Stimulated activated naive B cell treated with anti-CD40 and anti-IgM and Interleukin-4, amounts not matched to agents 10 μg/mL and 1 μg/mL and 100 μg/mL, for 72 hours (primary cell): ENCODE measurements at regions not wholly inside any gene's neighbourhood (a gene's known extent, or its start where the extent isn't known, plus 50 kb on each side); places are given as distances from the start of the nearest gene placed in this dataset.
A peak's percentile ranks its signal among the peaks of the same experiment; 100 is the strongest.
"Not testable (repeated sequence)": the region's sequence is repeated elsewhere in the genome, so short reads cannot be mapped to it uniquely, and the experiment has no call there.

Experiments
- ATAC-seq, 2 donors: fragments of 150-1000 bp; cut with Tn5 transposase; replicated peaks; 2 replicates each; pipeline ENCODE4 v1.10.0; 2021; ENCODE audit warnings: moderate library complexity in 1 of 2
- DNase-seq: peaks from one replicate; pipeline ENCODE4 v3.0.0; 2021
- H3K27ac Mint-ChIP-seq: one replicate; pipeline ENCODE4 v1.8.0; 2022; ENCODE audit warnings: mild to moderate bottlenecking, mixed read lengths
- H3K27me3 Mint-ChIP-seq, 2 donors: one replicate each; pipeline ENCODE4 v1.8.0; 2022; ENCODE audit warnings: mixed read lengths in 2 of 2
- H3K36me3 Mint-ChIP-seq, 2 donors: one replicate each; pipeline ENCODE4 v1.8.0; 2022; ENCODE audit warnings: mixed read lengths in 2 of 2, mild to moderate bottlenecking in 1 of 2
- H3K4me1 Mint-ChIP-seq, 2 donors: one replicate each; pipeline ENCODE4 v1.8.0; 2022; ENCODE audit warnings: mixed read lengths in 2 of 2, mild to moderate bottlenecking in 1 of 2
- H3K4me3 Mint-ChIP-seq, 2 donors: one replicate each; pipeline ENCODE4 v1.8.0; 2022; ENCODE audit warnings: mild to moderate bottlenecking in 2 of 2, mixed read lengths in 2 of 2, moderate library complexity in 1 of 2
- H3K9me3 Mint-ChIP-seq, 2 donors: one replicate each; pipeline ENCODE4 v1.8.0; 2022; ENCODE audit warnings: mixed read lengths in 2 of 2, mild to moderate bottlenecking in 1 of 2

DNA sequence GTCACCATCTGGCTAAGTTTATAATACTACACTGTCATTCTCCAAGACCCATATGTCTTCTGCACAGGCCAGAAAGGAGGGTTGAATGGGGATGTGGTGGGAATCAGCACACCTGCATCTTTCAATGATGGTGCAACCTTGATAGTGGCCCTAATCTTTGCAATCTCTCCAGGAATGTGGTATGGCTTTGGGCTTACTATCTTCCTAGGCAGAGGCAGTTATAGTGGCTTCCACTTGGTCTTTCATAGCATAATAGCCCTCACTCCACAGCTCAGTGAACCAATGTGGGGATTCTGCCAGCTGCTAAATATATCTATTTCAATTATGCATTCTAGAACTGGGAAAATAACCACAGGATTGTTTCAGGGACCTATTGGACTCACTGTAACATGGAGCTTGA is 61.8 kb upstream of the ATP2B1 start:
- ATAC-seq (no peak), DNase-seq (no peak)
- H3K27me3 Mint-ChIP-seq: no peaks in the 10 kb centered on the region
- H3K36me3 Mint-ChIP-seq: peaks cover 0 to 4% of the 10 kb centered on the region in 2 donors
- no peak overlapping the region for H3K4me3 Mint-ChIP-seq
- no peak overlapping the region for H3K27ac Mint-ChIP-seq
- H3K9me3 Mint-ChIP-seq: peaks cover 2 to 4% of the 10 kb centered on the region in 2 donors
- peaks cover 10 to 18% of the 10 kb centered on the region in 2 donors for H3K4me1 Mint-ChIP-seq

DNA sequence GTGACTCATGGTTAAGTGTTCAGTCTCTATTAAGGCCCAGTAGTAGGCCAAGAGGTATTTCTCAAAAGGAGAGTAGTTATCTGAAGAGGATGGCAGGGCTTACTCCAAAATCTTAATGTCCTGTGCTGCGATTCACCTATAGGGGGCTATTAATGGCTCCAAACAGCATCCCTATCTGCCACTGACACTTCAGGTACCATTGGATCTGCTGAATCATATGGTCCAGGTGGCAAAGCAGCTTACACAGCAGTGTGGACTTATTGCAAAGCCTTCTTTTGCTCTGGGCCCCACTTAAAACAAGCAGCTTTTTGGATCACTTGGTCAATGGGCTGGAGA is 60.8 kb upstream of the ATP2B1 start:
- peaks cover 2 to 4% of the 10 kb centered on the region in 2 donors for H3K9me3 Mint-ChIP-seq
- no peak overlapping the region for H3K27ac Mint-ChIP-seq
- H3K36me3 Mint-ChIP-seq: peaks cover 0 to 9% of the 10 kb centered on the region in 2 donors
- DNase-seq (no peak), ATAC-seq (no peak)
- H3K4me1 Mint-ChIP-seq: peaks cover 12 to 18% of the 10 kb centered on the region in 2 donors
- H3K4me3 Mint-ChIP-seq: no peak overlapping the region
- H3K27me3 Mint-ChIP-seq: no peaks in the 10 kb centered on the region

DNA sequence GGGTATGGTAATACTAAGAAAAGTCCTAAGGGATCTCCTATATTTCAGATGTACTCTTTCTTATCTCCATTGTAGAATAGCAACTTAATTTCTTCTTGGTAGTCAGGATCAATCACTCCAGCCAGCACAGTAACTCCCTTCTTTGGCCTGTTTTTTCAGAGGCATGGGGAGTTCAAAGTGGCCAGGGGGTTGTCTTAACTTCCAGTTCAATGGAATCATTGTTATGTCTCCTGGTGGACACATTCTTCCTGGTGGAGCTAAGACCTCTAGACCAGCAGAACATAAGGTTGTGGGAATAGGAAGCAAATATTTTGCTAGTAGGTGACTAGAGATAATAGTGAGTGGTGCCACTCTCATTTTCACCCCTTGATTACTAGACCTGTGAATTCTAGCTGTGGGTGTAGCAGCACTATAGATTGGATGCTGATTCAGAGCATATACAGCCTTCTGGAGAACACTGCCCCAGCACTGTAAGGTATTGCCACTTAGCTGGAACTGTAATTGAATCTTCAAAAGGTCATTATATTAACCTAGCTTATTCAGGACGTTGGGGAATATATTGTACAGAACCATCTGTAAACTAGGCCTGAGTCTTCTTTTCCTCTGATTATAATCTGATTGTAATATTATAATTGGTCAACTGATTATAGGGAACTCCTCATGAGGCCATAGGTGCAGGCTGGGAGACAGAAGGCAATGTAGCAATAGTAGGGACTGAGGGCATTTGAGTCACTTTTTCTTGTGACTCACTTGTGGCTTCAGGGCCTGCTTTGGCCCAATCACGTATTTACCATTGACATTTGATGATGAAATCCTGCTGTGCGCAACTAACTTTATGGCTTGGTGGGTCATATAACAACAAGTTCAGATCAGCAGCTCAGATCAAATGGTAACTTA is 60.2 kb upstream of the ATP2B1 start:
- peak; percentile 57 to 68 for ATAC-seq
- H3K4me1 Mint-ChIP-seq: peaks cover 13 to 18% of the 10 kb centered on the region in 2 donors

DNA sequence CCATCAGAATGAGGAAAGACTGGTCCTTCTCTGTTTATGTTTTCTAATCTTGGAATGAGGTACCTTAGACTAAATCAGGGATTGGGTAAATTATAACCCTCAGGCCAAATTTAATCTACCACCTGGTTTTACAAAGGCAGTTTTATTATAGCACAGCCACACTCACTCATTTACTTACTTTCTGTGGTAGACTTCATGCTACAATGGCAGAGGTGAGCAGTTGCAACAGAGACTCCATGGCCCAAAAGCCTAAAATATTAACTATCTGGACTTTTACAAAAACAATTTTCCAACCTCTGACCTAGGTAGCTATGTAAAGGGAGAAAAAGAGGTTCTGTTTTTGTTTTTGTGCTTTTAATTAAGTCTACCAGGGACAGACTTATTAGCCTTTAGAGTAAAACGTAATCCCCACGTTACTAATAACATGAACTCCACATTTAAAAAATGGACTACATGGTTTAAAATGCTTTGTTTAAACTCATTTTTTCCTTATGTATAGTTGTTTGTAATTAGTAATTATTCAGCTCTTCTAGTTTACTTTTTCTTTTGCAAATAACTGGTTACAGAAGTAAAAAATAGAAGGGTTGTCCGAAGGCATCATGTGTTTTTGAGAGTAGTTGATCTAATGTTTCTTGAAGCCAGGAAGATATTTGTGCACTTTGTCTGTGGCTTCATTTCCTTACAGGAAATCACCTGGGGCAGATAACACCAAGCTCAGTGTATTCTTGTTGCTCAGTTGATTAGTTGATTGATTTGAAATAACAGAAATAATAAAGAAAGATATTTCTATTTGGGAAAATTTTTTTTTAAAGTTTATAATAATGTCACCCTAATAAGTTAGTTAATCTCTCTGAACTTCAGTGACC is 57.6 kb upstream of the ATP2B1 start:
- Mint-ChIP-seq H3K9me3 (peaks cover 0 to under 1% of the 10 kb centered on the region in 2 donors), H3K4me1 (peaks cover 17 to 24% of the 10 kb centered on the region in 2 donors), H3K36me3 (peaks cover 0 to 5% of the 10 kb centered on the region in 2 donors), H3K27ac (peak overlapping the region; percentile 25), H3K27me3 (no peaks in the 10 kb centered on the region), H3K4me3 (no peak overlapping the region)
- ATAC-seq: peak; percentile 53 to 66
- DNase-seq: no peak

More for the DNA sequence above, 60.2 kb upstream of the ATP2B1 start:
- peaks cover 0 to 9% of the 10 kb centered on the region in 2 donors for H3K36me3 Mint-ChIP-seq
- no peaks in the 10 kb centered on the region for H3K27me3 Mint-ChIP-seq
- H3K9me3 Mint-ChIP-seq: peaks cover 2 to 4% of the 10 kb centered on the region in 2 donors
- no peak overlapping the region for H3K27ac Mint-ChIP-seq
- DNase-seq: no peak
- H3K4me3 Mint-ChIP-seq: no peak overlapping the region

DNA sequence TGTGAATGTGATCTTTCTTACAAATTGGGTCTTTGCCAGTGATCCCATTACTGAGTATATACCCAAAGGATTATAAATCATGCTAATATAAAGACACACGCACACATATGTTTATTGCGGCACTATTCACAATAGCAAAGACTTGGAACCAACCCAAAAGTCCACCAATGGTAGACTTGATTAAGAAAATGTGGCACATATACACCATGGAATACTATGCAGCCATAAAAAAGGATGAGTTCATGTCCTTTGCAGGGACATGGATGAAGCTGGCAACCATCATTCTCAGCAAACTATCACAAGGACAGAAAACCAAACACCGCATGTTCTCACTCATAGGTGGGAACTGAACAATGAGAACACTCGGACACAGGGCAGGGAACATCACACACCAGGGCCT is 55.5 kb upstream of the ATP2B1 start:
- not testable (repeated sequence) for H3K36me3 Mint-ChIP-seq, H3K27me3 Mint-ChIP-seq, H3K27ac Mint-ChIP-seq, H3K4me3 Mint-ChIP-seq, DNase-seq, ATAC-seq, H3K9me3 Mint-ChIP-seq
- peaks cover 22 to 36% of the 10 kb centered on the region in 2 donors for H3K4me1 Mint-ChIP-seq

DNA sequence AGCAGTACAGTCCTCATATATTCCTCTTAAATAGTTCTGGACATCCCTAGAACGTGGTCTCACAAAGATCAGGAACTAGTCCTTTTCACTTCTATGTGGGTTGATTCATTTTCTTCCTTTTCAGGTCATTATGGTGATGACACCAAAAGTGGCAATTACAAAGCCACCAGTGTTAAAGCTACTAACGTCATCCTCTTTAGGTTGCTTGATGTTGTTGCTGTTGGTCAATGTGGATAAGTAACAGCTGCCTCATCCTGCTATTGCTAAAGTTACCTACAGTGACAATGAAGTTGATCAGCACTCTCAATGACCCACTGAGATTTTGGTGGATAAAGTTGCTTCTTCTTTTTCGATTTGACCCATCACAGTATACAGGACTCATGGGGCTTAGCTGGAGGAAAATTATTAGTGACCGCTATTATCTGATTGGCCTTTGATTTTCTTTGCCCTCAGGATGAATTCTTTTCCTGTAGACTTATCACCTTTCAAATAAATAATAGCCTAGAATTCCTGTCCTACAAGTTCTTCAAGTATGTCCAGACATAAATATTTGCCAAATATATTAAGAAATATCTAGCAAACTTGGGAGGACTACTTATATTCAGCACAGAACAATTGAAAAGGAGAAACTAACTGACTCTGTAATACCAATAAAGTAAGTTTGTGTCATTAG is 54.0 kb upstream of the ATP2B1 start:
- Mint-ChIP-seq H3K9me3 (peaks cover 0 to 4% of the 10 kb centered on the region in 2 donors), H3K4me1 (peaks cover 22 to 31% of the 10 kb centered on the region in 2 donors), H3K4me3 (no peak overlapping the region), H3K27ac (no peak overlapping the region), H3K36me3 (peaks cover 0 to 5% of the 10 kb centered on the region in 2 donors), H3K27me3 (no peaks in the 10 kb centered on the region)
- ATAC-seq (peak; percentile 67 to 86), DNase-seq (no peak)

DNA sequence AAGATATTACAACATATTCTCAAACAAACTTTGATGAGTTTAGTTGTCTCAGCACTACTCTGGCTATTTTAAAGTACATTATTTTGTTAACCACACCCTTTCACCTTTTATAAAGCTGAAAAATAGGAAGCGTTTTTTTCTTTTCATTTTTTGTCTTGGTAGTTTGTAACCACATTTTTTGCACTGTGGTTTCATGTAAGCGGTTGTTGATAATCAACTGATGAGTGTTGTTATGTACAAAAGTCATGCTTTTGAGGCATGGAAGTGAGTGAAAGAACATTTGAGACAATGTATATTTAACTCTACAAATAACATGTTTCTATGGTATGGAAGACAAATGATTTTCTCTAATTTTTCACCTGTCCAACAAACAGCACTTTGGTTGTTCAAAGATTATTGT is 52.1 kb upstream of the ATP2B1 start:
- DNase-seq (no peak), ATAC-seq (no peak)
- peaks cover 6 to 11% of the 10 kb centered on the region in 2 donors for H3K36me3 Mint-ChIP-seq
- H3K27ac Mint-ChIP-seq: no peak overlapping the region
- H3K9me3 Mint-ChIP-seq: peaks cover 8 to 11% of the 10 kb centered on the region in 2 donors
- no peaks in the 10 kb centered on the region for H3K27me3 Mint-ChIP-seq
- peak overlapping the region in 1 of 2 donors; percentile 30 for H3K4me3 Mint-ChIP-seq
- H3K4me1 Mint-ChIP-seq: peaks cover 32 to 37% of the 10 kb centered on the region in 2 donors
